NT2/D1 (cell line): ENCODE measurements at regions not wholly inside any gene's neighbourhood (a gene's known extent, or its start where the extent isn't known, plus 50 kb on each side); places are given as distances from the start of the nearest gene placed in this dataset.
"Not testable (repeated sequence)": the region's sequence is repeated elsewhere in the genome, so short reads cannot be mapped to it uniquely, and the experiment has no call there.

ENCODE experiments used
- DNase-seq: peaks from one replicate; pipeline ENCODE4 v3.0.0-alpha.2; 2011; ENCODE audit warnings: low read depth, low spot score
- H3K27me3 ChIP-seq: 2 replicates; pipeline ENCODE4 v1.6.0; 2011; ENCODE audit warnings: mild to moderate bottlenecking; ENCODE audit not compliant: insufficient read length, insufficient read depth
- H3K36me3 ChIP-seq: 2 replicates; pipeline ENCODE4 v1.6.1; 2011; ENCODE audit warnings: mild to moderate bottlenecking, low read length, mixed read lengths; ENCODE audit not compliant: insufficient read depth, insufficient read length
- H3K4me1 ChIP-seq: 2 replicates; pipeline ENCODE4 v1.5.1; 2011; ENCODE audit not compliant: insufficient read depth, insufficient read length
- H3K4me3 ChIP-seq: 2 replicates; pipeline ENCODE4 v1.5.1; 2011; ENCODE audit warnings: low read depth; ENCODE audit not compliant: insufficient read length
- H3K9ac ChIP-seq: 2 replicates; pipeline ENCODE4 v1.6.0; 2011; ENCODE audit warnings: low read depth; ENCODE audit not compliant: insufficient read length
- H3K9me3 ChIP-seq: 2 replicates; pipeline ENCODE4 v1.5.1; 2011; ENCODE audit warnings: mild to moderate bottlenecking, low read length; ENCODE audit not compliant: insufficient read depth
- SUZ12 ChIP-seq: IDR thresholded peaks from 2 replicates; pipeline ENCODE4 v1.6.1; 2011; ENCODE audit not compliant: insufficient read length, insufficient read depth; ENCODE audit errors: extremely low read depth
- YY1 ChIP-seq: IDR thresholded peaks from 2 replicates; pipeline ENCODE4 v1.6.1; 2011; ENCODE audit not compliant: insufficient read length, insufficient read depth
- ZNF274 ChIP-seq: IDR thresholded peaks from 2 replicates; pipeline ENCODE4 v1.6.1; 2011; ENCODE audit warnings: mild to moderate bottlenecking, low read depth, low read length

DNA sequence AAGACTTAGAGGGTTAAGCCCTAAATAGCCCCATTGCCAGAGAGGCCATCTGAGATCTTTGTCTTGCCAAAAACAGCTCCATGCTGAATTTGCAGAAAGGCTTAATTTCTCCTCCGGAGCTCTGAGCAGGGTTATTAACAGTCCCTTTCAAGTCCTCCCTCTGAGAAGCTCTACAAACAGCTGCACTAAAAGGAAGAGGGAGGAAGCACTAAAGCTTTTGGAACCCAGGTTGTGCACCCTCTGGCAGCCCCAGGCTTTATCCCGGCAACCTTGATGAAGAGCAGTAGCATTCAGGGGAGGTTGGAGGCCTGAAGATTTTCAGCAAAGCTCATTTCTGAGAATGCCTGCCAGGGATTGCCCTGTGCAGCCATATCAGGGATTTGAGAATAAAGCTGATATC lies 554.7 kb downstream of the RBFOX1 start:
- DNase-seq = no peak
- TF ChIP-seq SUZ12 = no peak
- no peak for TF ChIP-seq ZNF274
- TF ChIP-seq YY1 = no peak
- Histone ChIP-seq H3K4me3 (no peak overlapping the region), H3K36me3 (no peaks in the 10 kb centered on the region), H3K9me3 (no peaks in the 10 kb centered on the region), H3K4me1 (no peaks in the 10 kb centered on the region), H3K27me3 (no peaks in the 10 kb centered on the region), H3K9ac (no peak overlapping the region)

DNA sequence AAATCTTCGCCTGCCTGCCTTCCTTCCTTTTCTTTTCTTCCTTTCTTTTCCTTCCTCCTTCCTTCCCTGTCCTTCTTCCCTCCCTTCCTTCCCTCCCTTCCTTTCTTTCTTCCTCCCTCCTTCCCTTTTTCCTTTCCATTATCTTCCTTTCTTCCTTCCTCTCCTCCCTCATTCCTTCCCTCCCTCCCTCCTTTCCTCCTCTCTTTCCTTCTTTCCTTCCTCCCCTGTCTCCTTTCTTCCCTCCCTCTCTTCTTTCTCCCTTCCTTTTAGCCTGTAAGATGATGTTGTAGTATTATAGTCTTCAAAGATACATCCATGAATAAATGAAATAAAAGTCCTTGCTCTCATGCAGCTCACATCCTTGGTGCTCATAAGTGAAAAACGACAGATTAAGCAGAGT lies 539.3 kb downstream of the RBFOX1 start:
- Histone ChIP-seq H3K36me3 (no peaks in the 10 kb centered on the region), H3K4me1 (no peaks in the 10 kb centered on the region), H3K9ac (no peak overlapping the region), H3K9me3 (no peaks in the 10 kb centered on the region; the same call in 1 of the 2 replicates), H3K4me3 (no peak overlapping the region), H3K27me3 (no peaks in the 10 kb centered on the region)
- DNase-seq = no peak
- no peak for TF ChIP-seq ZNF274
- TF ChIP-seq SUZ12 = no peak
- no peak for TF ChIP-seq YY1

DNA sequence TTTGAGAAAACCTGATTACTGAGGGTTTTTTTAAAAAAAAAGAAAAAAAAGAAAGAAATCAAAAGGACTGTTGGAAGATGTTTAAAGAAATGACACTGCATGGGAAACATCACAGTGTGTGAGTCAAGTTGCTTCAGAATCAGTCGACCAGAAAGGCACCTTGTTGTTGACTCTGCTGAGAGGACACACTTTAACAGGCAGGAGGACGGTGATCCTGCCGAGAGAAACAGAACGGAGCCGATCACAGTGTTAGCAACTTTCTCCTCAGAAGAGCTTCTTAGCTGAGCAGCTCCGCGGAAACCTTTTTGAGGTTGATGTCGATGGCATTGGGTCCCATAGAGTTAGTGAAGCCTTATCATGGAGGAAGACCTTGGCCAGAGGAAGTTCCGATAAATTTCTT lies 538.7 kb downstream of the RBFOX1 start:
- no peak for DNase-seq
- Histone ChIP-seq H3K4me3 (no peak overlapping the region), H3K27me3 (no peaks in the 10 kb centered on the region), H3K9ac (no peak overlapping the region), H3K36me3 (no peaks in the 10 kb centered on the region), H3K4me1 (no peaks in the 10 kb centered on the region), H3K9me3 (no peaks in the 10 kb centered on the region; the same call in 1 of the 2 replicates)
- TF ChIP-seq YY1 = no peak
- TF ChIP-seq ZNF274 = no peak
- TF ChIP-seq SUZ12 = no peak

DNA sequence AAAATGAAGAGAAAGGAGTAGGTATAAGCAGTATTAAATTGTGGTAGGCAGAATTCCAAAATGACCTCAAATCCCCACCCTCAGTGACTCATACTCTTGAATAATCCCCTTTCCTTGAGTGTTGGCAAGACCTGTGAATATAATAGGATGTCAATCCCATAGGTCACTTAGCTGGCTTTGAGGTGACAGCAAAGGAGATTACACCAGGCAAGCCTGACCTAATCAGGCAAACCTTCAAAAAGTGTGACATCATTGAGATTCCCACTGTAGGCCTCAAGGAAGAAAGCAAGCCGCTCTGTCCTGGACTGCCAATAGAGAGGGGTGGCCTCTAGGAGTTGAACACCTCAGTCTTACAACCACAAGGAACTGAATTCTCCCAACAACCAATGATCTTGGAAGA lies 535.2 kb downstream of the RBFOX1 start:
- no peak for DNase-seq
- Histone ChIP-seq H3K4me3 (no peak overlapping the region), H3K4me1 (no peaks in the 10 kb centered on the region), H3K9me3 (no peaks in the 10 kb centered on the region; the same call in 1 of the 2 replicates), H3K27me3 (no peaks in the 10 kb centered on the region), H3K9ac (no peak overlapping the region), H3K36me3 (no peaks in the 10 kb centered on the region)
- TF ChIP-seq YY1 = no peak
- no peak for TF ChIP-seq ZNF274
- TF ChIP-seq SUZ12 = no peak

DNA sequence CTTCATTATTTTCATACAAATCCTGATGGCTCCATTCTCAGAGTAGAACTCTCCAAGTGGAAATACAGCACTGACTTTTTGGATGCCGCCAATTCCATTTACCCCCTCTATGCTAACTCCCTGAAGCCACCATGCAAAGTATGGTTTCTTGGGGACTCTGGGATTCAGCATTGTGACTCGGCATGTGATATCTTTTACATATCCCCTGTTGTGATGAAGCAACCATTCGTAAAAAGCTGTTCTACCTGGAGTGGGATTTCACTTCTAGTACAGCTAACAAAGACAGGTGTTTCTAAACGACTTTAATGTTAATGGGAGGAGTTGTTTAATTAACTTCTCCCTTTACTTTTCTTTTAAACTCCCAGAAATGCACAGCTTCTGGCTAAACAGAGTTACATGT lies 533.5 kb downstream of the RBFOX1 start:
- TF ChIP-seq YY1 (no peak), SUZ12 (no peak)
- no peak for DNase-seq
- no peaks in the 10 kb centered on the region for H3K4me1 ChIP-seq
- H3K36me3 ChIP-seq = no peaks in the 10 kb centered on the region
- H3K27me3 ChIP-seq = no peaks in the 10 kb centered on the region
- H3K9me3 ChIP-seq = no peaks in the 10 kb centered on the region; the same call in 1 of the 2 replicates
- no peak overlapping the region for H3K4me3 ChIP-seq
- no peak overlapping the region for H3K9ac ChIP-seq

DNA sequence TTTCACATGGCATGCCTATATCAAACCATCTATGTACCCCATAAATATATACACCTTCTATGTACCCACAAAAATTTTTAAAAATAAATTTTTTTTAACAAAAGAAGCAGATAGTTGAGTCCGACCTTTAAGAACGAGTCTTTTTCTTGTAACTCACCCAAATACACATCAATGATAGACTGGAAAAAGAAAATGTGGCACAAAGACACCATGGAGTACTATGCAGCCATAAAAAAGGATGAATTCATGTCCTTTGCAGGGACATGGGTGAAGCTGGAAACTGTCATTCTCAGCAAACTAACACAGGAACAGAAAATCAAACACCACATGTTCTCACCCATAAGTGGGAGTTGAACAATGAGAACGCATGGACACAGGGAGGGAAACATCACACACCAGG lies 532.7 kb downstream of the RBFOX1 start:
- H3K4me3 ChIP-seq, H3K9ac ChIP-seq, H3K36me3 ChIP-seq, H3K9me3 ChIP-seq, DNase-seq, H3K27me3 ChIP-seq, H3K4me1 ChIP-seq: not testable (repeated sequence)

DNA sequence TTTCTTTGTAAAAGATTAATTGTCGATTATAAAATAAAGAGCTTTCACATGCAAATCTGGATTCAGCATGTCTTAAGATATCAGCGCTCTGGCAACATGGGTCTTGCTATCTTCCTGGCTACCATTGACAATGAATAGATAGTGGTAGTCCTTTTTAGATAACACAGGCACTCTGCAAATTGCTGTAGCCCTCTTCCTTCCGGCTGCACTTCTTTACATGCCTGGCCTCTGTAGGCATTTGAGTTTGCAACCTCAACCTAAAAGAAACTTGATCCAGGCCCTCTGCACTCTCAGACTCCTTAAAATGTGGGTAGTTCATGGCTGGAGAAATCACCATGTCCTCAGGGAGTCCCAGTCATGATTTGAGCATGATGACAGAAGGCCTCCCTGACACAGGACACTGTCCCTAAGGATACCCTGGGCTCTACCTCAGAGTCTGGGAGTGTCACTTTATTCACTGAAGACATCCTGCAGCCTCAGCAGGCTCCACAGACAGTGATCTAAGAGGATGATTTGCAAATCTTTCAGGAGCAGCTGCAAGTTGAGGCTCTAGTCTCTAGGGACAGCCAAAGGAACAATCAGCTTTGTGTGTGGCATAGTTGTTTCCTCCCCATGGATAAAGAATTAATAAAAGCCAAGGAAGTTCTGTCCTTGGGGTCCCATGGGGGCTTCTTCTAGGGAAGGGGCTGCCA lies 529.4 kb downstream of the RBFOX1 start:
- no peaks in the 10 kb centered on the region for H3K36me3 ChIP-seq
- H3K9me3 ChIP-seq = no peaks in the 10 kb centered on the region
- TF ChIP-seq ZNF274 = no peak
- no peak for TF ChIP-seq SUZ12
- no peak for TF ChIP-seq YY1
- no peaks in the 10 kb centered on the region for H3K27me3 ChIP-seq
- DNase-seq = peak; percentile 18
- no peaks in the 10 kb centered on the region for H3K4me1 ChIP-seq
- H3K9ac ChIP-seq = no peak overlapping the region
- H3K4me3 ChIP-seq = no peak overlapping the region

DNA sequence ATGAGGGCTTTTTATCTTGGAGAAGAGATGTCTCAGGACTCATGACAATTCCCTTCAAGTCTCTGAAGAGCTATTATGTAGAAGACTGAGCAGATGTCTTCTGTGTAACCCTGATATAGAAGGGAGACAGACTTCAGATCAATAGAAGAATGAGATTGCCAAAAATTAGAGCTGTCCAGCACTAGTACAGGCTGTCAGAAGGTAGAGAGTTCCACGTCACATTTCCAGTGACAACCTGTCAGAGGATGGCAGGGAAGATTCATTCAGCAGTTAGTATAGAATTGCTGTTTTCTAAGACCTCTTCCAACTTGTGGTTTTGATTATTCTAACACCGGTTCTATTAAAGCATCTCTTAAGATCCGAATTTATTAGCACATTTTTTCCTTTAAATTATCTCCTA lies 520.6 kb downstream of the RBFOX1 start:
- Histone ChIP-seq H3K27me3 (no peaks in the 10 kb centered on the region), H3K9me3 (no peaks in the 10 kb centered on the region), H3K4me1 (no peaks in the 10 kb centered on the region), H3K9ac (no peak overlapping the region), H3K36me3 (no peaks in the 10 kb centered on the region), H3K4me3 (no peak overlapping the region)
- TF ChIP-seq SUZ12 = no peak
- no peak for TF ChIP-seq YY1
- TF ChIP-seq ZNF274 = no peak
- DNase-seq = no peak
